ENCODE measurements at regions not wholly inside any gene's neighbourhood (a gene's known extent, or its start where the extent isn't known, plus 50 kb on each side); places are given as distances from the start of the nearest gene placed in this dataset.

- no peak overlapping the region for H3K4me3 ChIP-seq (ENCODE audit: low read depth, low read length)
- ChIA-PET CTCF (no interaction called here), POLR2A (no interaction called here)
- TF ChIP-seq, protein P1, sequence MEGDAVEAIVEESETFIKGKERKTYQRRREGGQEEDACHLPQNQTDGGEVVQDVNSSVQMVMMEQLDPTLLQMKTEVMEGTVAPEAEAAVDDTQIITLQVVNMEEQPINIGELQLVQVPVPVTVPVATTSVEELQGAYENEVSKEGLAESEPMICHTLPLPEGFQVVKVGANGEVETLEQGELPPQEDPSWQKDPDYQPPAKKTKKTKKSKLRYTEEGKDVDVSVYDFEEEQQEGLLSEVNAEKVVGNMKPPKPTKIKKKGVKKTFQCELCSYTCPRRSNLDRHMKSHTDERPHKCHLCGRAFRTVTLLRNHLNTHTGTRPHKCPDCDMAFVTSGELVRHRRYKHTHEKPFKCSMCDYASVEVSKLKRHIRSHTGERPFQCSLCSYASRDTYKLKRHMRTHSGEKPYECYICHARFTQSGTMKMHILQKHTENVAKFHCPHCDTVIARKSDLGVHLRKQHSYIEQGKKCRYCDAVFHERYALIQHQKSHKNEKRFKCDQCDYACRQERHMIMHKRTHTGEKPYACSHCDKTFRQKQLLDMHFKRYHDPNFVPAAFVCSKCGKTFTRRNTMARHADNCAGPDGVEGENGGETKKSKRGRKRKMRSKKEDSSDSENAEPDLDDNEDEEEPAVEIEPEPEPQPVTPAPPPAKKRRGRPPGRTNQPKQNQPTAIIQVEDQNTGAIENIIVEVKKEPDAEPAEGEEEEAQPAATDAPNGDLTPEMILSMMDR (IDR thresholded peaks at IDR 0.05; ENCODE audit: insufficient read depth, low read length, missing control alignments) = no peak
- no peak for DNase-seq (ENCODE audit: low read depth, low spot score)
These were observed 368.7 kb downstream of the GBA3 start for GRCh38 chr4:23061431-23061830.

- DNase-seq (ENCODE audit: low read depth, low spot score) = no peak
- TF ChIP-seq, protein P1 (IDR thresholded peaks at IDR 0.05; ENCODE audit: insufficient read depth, low read length, missing control alignments) = no peak
- no peak overlapping the region for H3K4me3 ChIP-seq (ENCODE audit: low read depth, low read length)
- POLR2A ChIA-PET = no interaction called here
- CTCF ChIA-PET = no interaction called here
These were observed 368.0 kb downstream of the GBA3 start for GRCh38 chr4:23060776-23061175.

- ChIA-PET POLR2A (no interaction called here), CTCF (no interaction called here)
- no peak for DNase-seq (ENCODE audit: low read depth, low spot score)
- TF ChIP-seq, protein P1 (IDR thresholded peaks at IDR 0.05; ENCODE audit: insufficient read depth, low read length, missing control alignments) = no peak
- no peak overlapping the region for H3K4me3 ChIP-seq (ENCODE audit: low read depth, low read length)
These were observed 365.5 kb downstream of the GBA3 start for GRCh38 chr4:23058165-23058776.

GRCh38 chr4:23041501-23041900 lies 348.8 kb downstream of the GBA3 start:
- DNase-seq (ENCODE audit: low read depth, low spot score) = no peak
- TF ChIP-seq, protein P1 (IDR thresholded peaks at IDR 0.05; ENCODE audit: insufficient read depth, low read length, missing control alignments) = no peak
- POLR2A ChIA-PET = no interaction called here
- CTCF ChIA-PET = no interaction called here
- H3K4me3 ChIP-seq (ENCODE audit: low read depth, low read length) = no peak overlapping the region

DNA sequence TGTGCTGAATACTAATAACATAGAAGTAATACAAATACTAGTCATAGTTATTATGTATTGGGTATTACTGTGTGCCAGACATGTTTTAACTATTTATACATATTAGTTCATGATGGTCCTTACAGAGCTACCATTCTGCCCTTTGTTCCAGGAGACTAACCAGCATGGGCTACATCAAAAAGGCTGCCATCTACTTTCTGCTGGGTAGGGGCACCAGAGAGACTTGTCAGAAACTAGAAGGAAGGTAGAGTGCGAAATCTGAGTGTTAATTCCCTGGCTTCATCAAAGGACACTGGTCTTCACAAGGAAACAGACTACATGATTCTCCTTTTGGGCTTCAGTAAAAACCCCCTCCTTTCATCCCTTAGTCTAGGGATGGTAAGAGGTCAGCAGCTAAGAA lies 347.8 kb downstream of the GBA3 start:
- POLR2A ChIA-PET = no interaction called here
- TF ChIP-seq, protein P1 (IDR thresholded peaks at IDR 0.05; ENCODE audit: insufficient read depth, low read length, missing control alignments) = no peak
- no peak overlapping the region for H3K4me3 ChIP-seq (ENCODE audit: low read depth, low read length)
- CTCF ChIA-PET = no interaction called here
- no peak for DNase-seq (ENCODE audit: low read depth, low spot score)

DNA sequence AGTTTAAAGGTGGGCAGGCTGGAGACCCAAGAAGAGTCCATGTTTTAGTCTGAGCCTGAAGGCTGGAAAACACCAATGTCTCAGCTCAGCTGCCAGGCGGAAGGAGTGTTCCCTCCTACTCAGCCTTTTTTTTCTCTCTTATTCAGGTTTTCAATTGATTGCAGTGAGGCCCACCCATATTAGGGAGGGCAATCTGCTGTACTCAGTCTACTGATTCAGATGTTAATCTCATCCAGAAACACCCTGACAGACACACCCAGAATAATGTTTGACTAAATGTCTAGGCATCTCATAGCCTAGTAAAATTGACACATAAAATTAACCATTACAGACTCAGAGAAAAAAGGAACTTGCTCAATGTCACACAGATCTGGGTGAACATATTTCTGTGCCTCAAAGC lies 347.1 kb downstream of the GBA3 start:
- CTCF ChIA-PET = no interaction called here
- DNase-seq (ENCODE audit: low read depth, low spot score) = no peak
- H3K4me3 ChIP-seq (ENCODE audit: low read depth, low read length) = no peak overlapping the region
- TF ChIP-seq, protein P1 (IDR thresholded peaks at IDR 0.05; ENCODE audit: insufficient read depth, low read length, missing control alignments) = no peak
- POLR2A ChIA-PET = no interaction called here

All from AG04449 (cell line).